Right lobe of liver (tissue), 4 donors: ENCODE measurements at regions not wholly inside any gene's neighbourhood (a gene's known extent, or its start where the extent isn't known, plus 50 kb on each side); places are given as distances from the start of the nearest gene placed in this dataset.

Experiments
- CTCF ChIP-seq, 4 donors: fragments of 200-600 bp in 3 of 4; fragments of 450-650 bp in 1 of 4; IDR thresholded peaks; one replicate each; pipeline versions ENCODE4 v1.5.1 to v1.8.0; 2016 to 2022; ENCODE audit warnings: antibody characterized with exemption in 4 of 4, mild to moderate bottlenecking in 2 of 4
- POLR2A ChIP-seq: fragments of 450-650 bp; IDR thresholded peaks from one replicate; pipeline ENCODE4 v1.6.1; 2017; ENCODE audit warnings: antibody characterized with exemption, mild to moderate bottlenecking
- donor health status: DM: no; HTN: no; CAD: no.
- donor health status: DM: no; HTN: no; CAD: no.
- donor health status: DM: no; HTN: yes; CAD: no.

GRCh38 chr18:77906103-77906892 is 656.6 kb downstream of the GALR1 start:
- TF ChIP-seq CTCF (IDR thresholded peaks at IDR 0.05) (no peak), POLR2A (no peak)
